ENCODE measurements at regions not wholly inside any gene's neighbourhood (a gene's known extent, or its start where the extent isn't known, plus 50 kb on each side); places are given as distances from the start of the nearest gene placed in this dataset.

GRCh38 chr12:91924827-91925226 is 220.8 kb downstream of the BTG1 start:
- TF ChIP-seq CTCF (IDR thresholded peaks at IDR 0.05; ENCODE audit: low read depth, low read length), result no peak
- TF ChIP-seq EZH2phosphoT487 (IDR thresholded peaks at IDR 0.05; ENCODE audit: low read depth), result no peak

Measured in OCI-LY3 (cell line).